ENCODE measurements at regions not wholly inside any gene's neighbourhood (a gene's known extent, or its start where the extent isn't known, plus 50 kb on each side); places are given as distances from the start of the nearest gene placed in this dataset.

GRCh38 chr11:23099256-23099655, 239.0 kb upstream of the CCDC179 start:
- Histone ChIP-seq H3K9me3 (ENCODE audit: control insufficient read depth, insufficient read depth, low read length) (no peaks in the 10 kb centered on the region), H3K27me3 (ENCODE audit: control insufficient read depth, low read length) (no peaks in the 10 kb centered on the region), H3K4me2 (ENCODE audit: low read length) (no peak overlapping the region), H3K9me2 (replicated peaks; ENCODE audit: control insufficient read depth, low read length) (no peaks in the 10 kb centered on the region), H4K20me1 (ENCODE audit: control insufficient read depth, insufficient read depth, low read depth, low read length) (no peaks in the 10 kb centered on the region), H3K79me2 (ENCODE audit: control insufficient read depth, low read length) (no peaks in the 10 kb centered on the region), H3F3A (ENCODE audit: control insufficient read depth, insufficient read depth) (no peaks in the 10 kb centered on the region), H3K4me3 (ENCODE audit: low read length) (no peak overlapping the region), H3K36me3 (ENCODE audit: control insufficient read depth, low read length) (no peaks in the 10 kb centered on the region), H3K27ac (ENCODE audit: low read depth, low read length) (no peak overlapping the region), H3K4me1 (ENCODE audit: control insufficient read depth, low read length) (no peaks in the 10 kb centered on the region)
- TF ChIP-seq EZH2phosphoT487 (IDR thresholded peaks at IDR 0.05; ENCODE audit: borderline replicate concordance, low read length), result no peak
- no peak for TF ChIP-seq CTCF (IDR thresholded peaks at IDR 0.05; ENCODE audit: low read depth, low read length, poor library complexity, severe bottlenecking)

- Histone ChIP-seq H3K9me3 (ENCODE audit: control insufficient read depth, insufficient read depth, low read length) (no peaks in the 10 kb centered on the region), H4K20me1 (ENCODE audit: control insufficient read depth, insufficient read depth, low read depth, low read length) (no peaks in the 10 kb centered on the region), H3K36me3 (ENCODE audit: control insufficient read depth, low read length) (no peaks in the 10 kb centered on the region), H3K4me3 (ENCODE audit: low read length) (no peak overlapping the region), H3K4me1 (ENCODE audit: control insufficient read depth, low read length) (no peaks in the 10 kb centered on the region), H3K9me2 (replicated peaks; ENCODE audit: control insufficient read depth, low read length) (no peaks in the 10 kb centered on the region), H3K27ac (ENCODE audit: low read depth, low read length) (no peak overlapping the region), H3F3A (ENCODE audit: control insufficient read depth, insufficient read depth) (no peaks in the 10 kb centered on the region), H3K4me2 (ENCODE audit: low read length) (no peak overlapping the region), H3K79me2 (ENCODE audit: control insufficient read depth, low read length) (no peaks in the 10 kb centered on the region), H3K27me3 (ENCODE audit: control insufficient read depth, low read length) (no peaks in the 10 kb centered on the region)
- TF ChIP-seq EZH2phosphoT487 (IDR thresholded peaks at IDR 0.05; ENCODE audit: borderline replicate concordance, low read length) (no peak), CTCF (IDR thresholded peaks at IDR 0.05; ENCODE audit: low read depth, low read length, poor library complexity, severe bottlenecking) (no peak)
These were observed 240.5 kb upstream of the CCDC179 start for GRCh38 chr11:23100726-23101125.

- Histone ChIP-seq H3K27ac (ENCODE audit: low read depth, low read length) (no peak overlapping the region), H3K9me2 (replicated peaks; ENCODE audit: control insufficient read depth, low read length) (no peaks in the 10 kb centered on the region), H3K4me3 (ENCODE audit: low read length) (no peak overlapping the region), H3K4me1 (ENCODE audit: control insufficient read depth, low read length) (no peaks in the 10 kb centered on the region), H3K9me3 (ENCODE audit: control insufficient read depth, insufficient read depth, low read length) (no peaks in the 10 kb centered on the region), H3K4me2 (ENCODE audit: low read length) (no peak overlapping the region), H3K27me3 (ENCODE audit: control insufficient read depth, low read length) (no peaks in the 10 kb centered on the region), H3K79me2 (ENCODE audit: control insufficient read depth, low read length) (no peaks in the 10 kb centered on the region), H3K36me3 (ENCODE audit: control insufficient read depth, low read length) (no peaks in the 10 kb centered on the region), H4K20me1 (ENCODE audit: control insufficient read depth, insufficient read depth, low read depth, low read length) (no peaks in the 10 kb centered on the region), H3F3A (ENCODE audit: control insufficient read depth, insufficient read depth) (no peaks in the 10 kb centered on the region)
- TF ChIP-seq EZH2phosphoT487 (IDR thresholded peaks at IDR 0.05; ENCODE audit: borderline replicate concordance, low read length), result no peak
- TF ChIP-seq CTCF (IDR thresholded peaks at IDR 0.05; ENCODE audit: low read depth, low read length, poor library complexity, severe bottlenecking), result no peak
These were observed 243.1 kb upstream of the CCDC179 start for GRCh38 chr11:23103416-23103815.

GRCh38 chr11:23111527-23111926, 251.3 kb upstream of the CCDC179 start:
- Histone ChIP-seq H3K9me2 (replicated peaks; ENCODE audit: control insufficient read depth, low read length) (no peaks in the 10 kb centered on the region), H3K4me3 (ENCODE audit: low read length) (no peak overlapping the region), H3K36me3 (ENCODE audit: control insufficient read depth, low read length) (no peaks in the 10 kb centered on the region), H4K20me1 (ENCODE audit: control insufficient read depth, insufficient read depth, low read depth, low read length) (no peaks in the 10 kb centered on the region), H3F3A (ENCODE audit: control insufficient read depth, insufficient read depth) (no peaks in the 10 kb centered on the region), H3K79me2 (ENCODE audit: control insufficient read depth, low read length) (no peaks in the 10 kb centered on the region), H3K27me3 (ENCODE audit: control insufficient read depth, low read length) (no peaks in the 10 kb centered on the region), H3K4me1 (ENCODE audit: control insufficient read depth, low read length) (peaks cover 8% of the 10 kb centered on the region; the same call in 1 of the 2 replicates), H3K27ac (ENCODE audit: low read depth, low read length) (no peak overlapping the region), H3K9me3 (ENCODE audit: control insufficient read depth, insufficient read depth, low read length) (no peaks in the 10 kb centered on the region), H3K4me2 (ENCODE audit: low read length) (no peak overlapping the region)
- TF ChIP-seq EZH2phosphoT487 (IDR thresholded peaks at IDR 0.05; ENCODE audit: borderline replicate concordance, low read length) (no peak), CTCF (IDR thresholded peaks at IDR 0.05; ENCODE audit: low read depth, low read length, poor library complexity, severe bottlenecking) (no peak)

All from DOHH2 (cell line).